ENCODE measurements at regions not wholly inside any gene's neighbourhood (a gene's known extent, or its start where the extent isn't known, plus 50 kb on each side); places are given as distances from the start of the nearest gene placed in this dataset.

DNA sequence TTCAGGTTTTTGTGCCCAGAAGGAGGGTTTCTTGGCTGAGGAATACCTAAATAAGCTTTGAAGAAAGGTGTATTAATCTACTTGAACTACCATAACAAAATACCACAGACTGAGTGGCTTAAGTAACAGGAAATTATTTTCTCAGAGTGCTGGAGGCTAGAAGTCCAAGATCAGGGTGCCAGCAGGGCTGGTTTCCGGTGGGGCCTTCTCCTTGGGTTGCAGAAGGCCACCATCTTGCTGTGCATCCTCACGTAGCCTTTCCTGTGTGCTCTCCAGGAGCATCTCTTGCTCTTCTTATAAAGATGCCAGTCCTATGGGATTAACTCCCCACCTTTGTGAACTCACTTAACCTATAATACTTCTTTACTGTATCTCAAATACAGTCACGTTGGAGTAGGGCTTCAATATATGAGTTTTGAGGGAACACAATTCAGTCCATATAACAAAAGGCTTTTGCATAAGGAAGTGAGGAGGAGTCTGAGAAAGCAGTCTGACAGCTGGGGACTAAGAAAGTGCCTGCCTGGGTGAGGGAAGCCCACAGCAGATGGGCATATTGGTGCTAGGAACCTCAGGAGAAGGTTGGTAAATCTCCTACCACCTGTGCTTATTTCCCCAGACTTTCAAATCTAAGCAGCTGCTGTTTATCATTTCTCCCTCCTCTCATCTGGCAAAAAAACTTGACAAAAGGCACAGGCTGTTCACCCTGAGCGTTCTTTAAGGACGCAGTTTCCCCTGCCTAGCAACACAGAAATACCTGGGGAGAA, 89.6 kb upstream of the CBLB start:
- H3K9me3 ChIP-seq (ENCODE audit: control insufficient read depth, low read length): no peaks in the 10 kb centered on the region
- H2AFZ ChIP-seq: no peak overlapping the region
- H3K27me3 ChIP-seq (ENCODE audit: control insufficient read depth, insufficient read depth, low read length): no peaks in the 10 kb centered on the region
- no peaks in the 10 kb centered on the region for H3K79me2 ChIP-seq
- no peak overlapping the region for H3K27ac ChIP-seq
- no peaks in the 10 kb centered on the region for H3K36me3 ChIP-seq (ENCODE audit: control insufficient read depth, insufficient read depth, low read length)
- TF ChIP-seq, protein P1, sequence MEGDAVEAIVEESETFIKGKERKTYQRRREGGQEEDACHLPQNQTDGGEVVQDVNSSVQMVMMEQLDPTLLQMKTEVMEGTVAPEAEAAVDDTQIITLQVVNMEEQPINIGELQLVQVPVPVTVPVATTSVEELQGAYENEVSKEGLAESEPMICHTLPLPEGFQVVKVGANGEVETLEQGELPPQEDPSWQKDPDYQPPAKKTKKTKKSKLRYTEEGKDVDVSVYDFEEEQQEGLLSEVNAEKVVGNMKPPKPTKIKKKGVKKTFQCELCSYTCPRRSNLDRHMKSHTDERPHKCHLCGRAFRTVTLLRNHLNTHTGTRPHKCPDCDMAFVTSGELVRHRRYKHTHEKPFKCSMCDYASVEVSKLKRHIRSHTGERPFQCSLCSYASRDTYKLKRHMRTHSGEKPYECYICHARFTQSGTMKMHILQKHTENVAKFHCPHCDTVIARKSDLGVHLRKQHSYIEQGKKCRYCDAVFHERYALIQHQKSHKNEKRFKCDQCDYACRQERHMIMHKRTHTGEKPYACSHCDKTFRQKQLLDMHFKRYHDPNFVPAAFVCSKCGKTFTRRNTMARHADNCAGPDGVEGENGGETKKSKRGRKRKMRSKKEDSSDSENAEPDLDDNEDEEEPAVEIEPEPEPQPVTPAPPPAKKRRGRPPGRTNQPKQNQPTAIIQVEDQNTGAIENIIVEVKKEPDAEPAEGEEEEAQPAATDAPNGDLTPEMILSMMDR (IDR thresholded peaks at IDR 0.05): no peak
- no peak overlapping the region for H3K9ac ChIP-seq
- no peak overlapping the region for H3K4me2 ChIP-seq (ENCODE audit: low read length)
- no peaks in the 10 kb centered on the region for H3K4me1 ChIP-seq
- no peak overlapping the region for H3K4me3 ChIP-seq (ENCODE audit: low read depth, low read length)

DNA sequence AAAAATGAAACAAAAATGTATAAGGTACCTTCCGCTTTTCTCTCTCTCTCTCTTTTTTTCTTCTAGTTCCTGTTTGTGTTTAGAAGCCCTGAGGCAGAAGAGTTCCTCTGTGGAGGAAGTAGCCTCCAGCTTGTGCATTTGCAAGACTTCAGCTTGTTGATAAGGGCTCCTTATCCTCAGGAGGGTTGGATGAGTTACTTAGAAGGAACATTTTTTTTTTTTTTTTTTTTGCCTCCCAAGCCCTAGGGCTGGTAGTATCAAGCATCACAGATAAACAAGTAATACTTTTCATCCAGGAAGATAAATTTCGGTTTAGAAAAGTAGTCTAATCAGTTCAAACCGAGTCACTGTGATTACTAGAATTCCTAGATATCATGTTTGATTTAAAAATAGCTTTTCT, 91.0 kb upstream of the CBLB start:
- Histone ChIP-seq H3K79me2 (no peaks in the 10 kb centered on the region), H3K27ac (no peak overlapping the region), H3K4me2 (ENCODE audit: low read length) (no peak overlapping the region), H3K4me1 (no peaks in the 10 kb centered on the region), H3K4me3 (ENCODE audit: low read depth, low read length) (no peak overlapping the region), H3K36me3 (ENCODE audit: control insufficient read depth, insufficient read depth, low read length) (no peaks in the 10 kb centered on the region), H2AFZ (no peak overlapping the region), H3K9me3 (ENCODE audit: control insufficient read depth, low read length) (no peaks in the 10 kb centered on the region), H3K9ac (no peak overlapping the region), H3K27me3 (ENCODE audit: control insufficient read depth, insufficient read depth, low read length) (no peaks in the 10 kb centered on the region)
- TF ChIP-seq, protein P1 (IDR thresholded peaks at IDR 0.05): no peak

DNA sequence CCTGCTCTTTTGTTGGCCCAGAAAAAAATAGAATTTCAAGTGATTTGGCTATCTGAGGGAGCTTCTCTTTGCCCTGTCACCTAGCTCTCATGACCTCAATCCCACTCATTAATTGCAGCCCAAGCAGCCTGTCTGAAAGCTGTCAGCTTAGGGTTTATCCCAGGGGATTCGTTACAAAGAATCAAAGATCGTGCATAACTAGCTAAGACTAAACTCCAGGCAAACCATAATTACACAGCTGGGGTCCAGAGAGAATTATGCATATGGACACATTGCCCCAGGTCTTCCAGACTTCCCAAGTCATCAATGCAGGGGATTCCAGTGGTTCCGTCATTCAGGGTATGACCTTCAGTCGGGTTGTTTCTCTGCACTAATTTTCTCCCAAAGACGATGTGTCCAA, 91.6 kb upstream of the CBLB start:
- Histone ChIP-seq H2AFZ (no peak overlapping the region), H3K27me3 (ENCODE audit: control insufficient read depth, insufficient read depth, low read length) (no peaks in the 10 kb centered on the region), H3K9ac (no peak overlapping the region), H3K9me3 (ENCODE audit: control insufficient read depth, low read length) (no peaks in the 10 kb centered on the region), H3K4me1 (no peaks in the 10 kb centered on the region), H3K4me2 (ENCODE audit: low read length) (no peak overlapping the region), H3K27ac (no peak overlapping the region), H3K36me3 (ENCODE audit: control insufficient read depth, insufficient read depth, low read length) (no peaks in the 10 kb centered on the region), H3K79me2 (no peaks in the 10 kb centered on the region), H3K4me3 (ENCODE audit: low read depth, low read length) (no peak overlapping the region)
- TF ChIP-seq, protein P1 (IDR thresholded peaks at IDR 0.05): no peak

DNA sequence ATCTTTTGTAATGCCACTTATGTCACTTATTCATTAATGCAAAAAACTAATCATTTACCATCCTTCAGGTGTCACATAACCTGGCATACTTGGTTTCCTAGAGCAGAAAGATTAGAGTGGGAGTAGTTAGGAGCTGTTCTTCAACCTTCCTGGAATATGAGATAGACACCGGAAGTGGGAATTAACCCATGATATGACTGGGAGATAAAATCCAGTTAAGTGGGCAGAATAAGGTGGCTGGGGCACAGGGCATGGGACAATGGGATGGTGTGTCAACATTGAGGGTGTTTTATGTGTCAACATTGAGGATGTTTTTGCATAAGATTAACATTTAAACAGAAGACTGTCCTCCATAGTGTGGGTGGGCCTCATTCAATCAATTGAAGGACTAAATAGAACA, 94.3 kb upstream of the CBLB start:
- Histone ChIP-seq H3K27ac (no peak overlapping the region), H3K9me3 (ENCODE audit: control insufficient read depth, low read length) (no peaks in the 10 kb centered on the region), H3K36me3 (ENCODE audit: control insufficient read depth, insufficient read depth, low read length) (no peaks in the 10 kb centered on the region), H3K9ac (no peak overlapping the region), H3K4me2 (ENCODE audit: low read length) (no peak overlapping the region), H3K79me2 (no peaks in the 10 kb centered on the region), H2AFZ (no peak overlapping the region), H3K27me3 (ENCODE audit: control insufficient read depth, insufficient read depth, low read length) (no peaks in the 10 kb centered on the region), H3K4me1 (no peaks in the 10 kb centered on the region), H3K4me3 (ENCODE audit: low read depth, low read length) (no peak overlapping the region)
- TF ChIP-seq, protein P1 (IDR thresholded peaks at IDR 0.05): no peak

DNA sequence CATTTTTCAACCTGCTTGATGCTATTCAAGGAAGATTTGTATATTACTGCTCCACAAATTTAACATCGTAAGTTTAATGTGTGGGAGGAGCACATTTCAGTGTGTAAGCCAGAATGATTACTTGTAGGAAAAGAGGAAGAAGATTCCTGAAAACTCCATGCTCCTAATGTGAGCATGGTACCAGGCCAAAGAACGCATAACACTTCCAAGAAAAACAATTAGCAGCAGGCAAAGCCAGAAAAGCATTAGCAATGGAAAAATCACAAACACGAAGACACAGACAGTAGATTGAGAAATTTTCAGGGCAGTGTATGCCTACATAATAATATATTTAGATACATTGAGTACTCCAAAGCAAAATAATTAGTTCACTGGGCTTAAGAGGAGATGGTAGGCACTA, 96.6 kb upstream of the CBLB start:
- H3K27me3 ChIP-seq (ENCODE audit: control insufficient read depth, insufficient read depth, low read length): no peaks in the 10 kb centered on the region
- H3K4me2 ChIP-seq (ENCODE audit: low read length): no peak overlapping the region
- H3K79me2 ChIP-seq: no peaks in the 10 kb centered on the region
- H3K9ac ChIP-seq: no peak overlapping the region
- H3K4me3 ChIP-seq (ENCODE audit: low read depth, low read length): no peak overlapping the region
- no peaks in the 10 kb centered on the region for H3K9me3 ChIP-seq (ENCODE audit: control insufficient read depth, low read length)
- H3K4me1 ChIP-seq: no peaks in the 10 kb centered on the region
- H2AFZ ChIP-seq: no peak overlapping the region
- no peaks in the 10 kb centered on the region for H3K36me3 ChIP-seq (ENCODE audit: control insufficient read depth, insufficient read depth, low read length)
- H3K27ac ChIP-seq: no peak overlapping the region
- TF ChIP-seq, protein P1 (IDR thresholded peaks at IDR 0.05): no peak

Measured in parathyroid adenoma (tissue), 2 donors.